Stimulated activated CD8-positive, alpha-beta memory T cell treated with anti-CD3 and anti-CD28 coated beads, Interleukin-2, amount 100 ng/mL, for 48 hours (primary cell): ENCODE measurements at regions not wholly inside any gene's neighbourhood (a gene's known extent, or its start where the extent isn't known, plus 50 kb on each side); places are given as distances from the start of the nearest gene placed in this dataset.

ENCODE experiments used
- DNase-seq, 2 donors: peaks; one replicate each; pipeline ENCODE4 v3.0.0-alpha.2; 2020; ENCODE audit warnings: low read depth in 2 of 2

GRCh38 chr18:71754246-71754645 is 789.9 kb downstream of the CBLN2 start:
- DNase-seq: no peak

DNA sequence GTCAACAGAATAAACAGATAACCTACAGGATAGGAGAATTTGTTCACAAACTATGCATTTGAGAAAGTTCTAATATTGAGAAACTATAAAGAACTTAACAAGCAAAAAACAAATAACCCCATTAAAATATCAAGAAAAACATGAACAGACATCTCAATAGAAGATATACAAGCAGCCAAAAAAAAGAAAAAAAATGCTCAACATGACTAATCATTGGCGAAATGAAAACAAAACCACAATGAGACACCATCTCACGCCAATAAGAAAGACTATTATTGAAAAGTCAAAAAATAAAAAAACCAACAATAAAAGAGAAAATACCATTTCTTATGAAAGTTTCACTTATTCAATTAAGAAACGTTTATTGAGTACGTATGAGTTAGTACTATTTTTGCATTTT is 800.5 kb downstream of the CBLN2 start:
- no peak for DNase-seq

- DNase-seq: no peak
Measured at GRCh38 chr18:71729611-71730010, 814.5 kb downstream of the CBLN2 start.

GRCh38 chr18:71727909-71728308 is 816.2 kb downstream of the CBLN2 start:
- no peak for DNase-seq

GRCh38 chr18:71725256-71725655 is 818.9 kb downstream of the CBLN2 start:
- no peak for DNase-seq

DNA sequence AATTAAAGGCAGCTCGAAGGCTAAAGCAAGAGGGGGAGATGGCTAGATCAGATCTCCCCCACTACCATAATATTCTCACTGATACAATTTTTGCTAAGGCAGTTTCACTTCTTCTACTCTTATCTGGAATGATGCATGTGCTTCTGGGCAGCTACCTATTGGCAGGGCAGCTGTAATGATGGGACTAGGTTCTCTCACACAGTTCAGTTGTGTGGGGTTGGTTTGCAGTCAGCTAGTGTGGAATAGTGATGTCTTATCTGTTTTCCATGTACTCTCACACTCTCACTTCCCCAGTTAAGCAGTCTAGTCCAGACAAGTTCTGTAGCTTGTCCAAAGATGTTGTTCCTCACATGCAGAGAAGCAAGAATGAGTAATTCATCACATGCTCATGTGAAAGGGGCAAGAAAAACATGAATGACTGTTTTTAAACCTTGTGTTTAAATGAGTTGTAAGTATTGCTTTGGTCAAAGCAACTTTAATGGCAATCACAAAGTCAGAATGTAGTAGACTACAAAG is 836.1 kb downstream of the CBLN2 start:
- no peak for DNase-seq

- no peak for DNase-seq
Measured at GRCh38 chr18:71707400-71707799, 836.7 kb downstream of the CBLN2 start.

- no peak for DNase-seq
Measured at GRCh38 chr18:71689416-71690160, 854.6 kb downstream of the CBLN2 start.

GRCh38 chr18:71682591-71682990 is 861.6 kb downstream of the CBLN2 start:
- DNase-seq: no peak

- DNase-seq: no peak
Measured at GRCh38 chr18:71678144-71678543, 866.0 kb downstream of the CBLN2 start.

DNA sequence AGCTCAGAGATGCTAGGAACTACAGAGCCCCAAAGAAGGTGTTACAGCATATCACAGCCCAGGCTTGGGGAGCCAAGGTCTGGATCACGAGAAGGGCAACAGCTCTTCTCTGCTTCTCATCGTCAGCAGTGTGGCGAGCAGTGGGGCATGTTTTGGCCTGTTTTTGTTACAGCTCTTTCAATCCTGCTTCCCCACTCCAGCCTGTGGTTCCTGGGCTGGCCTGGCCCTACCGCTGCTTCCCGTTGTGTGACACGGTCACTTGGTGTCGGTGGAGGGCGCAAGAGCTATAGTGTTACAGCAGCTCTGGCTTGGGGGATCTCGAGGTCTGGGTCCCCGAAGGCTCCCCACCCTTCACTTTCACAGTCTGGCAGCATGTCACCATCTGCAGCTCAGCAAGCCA is 870.2 kb downstream of the CBLN2 start:
- no peak for DNase-seq

GRCh38 chr18:71673498-71673897 is 870.6 kb downstream of the CBLN2 start:
- no peak for DNase-seq

DNA sequence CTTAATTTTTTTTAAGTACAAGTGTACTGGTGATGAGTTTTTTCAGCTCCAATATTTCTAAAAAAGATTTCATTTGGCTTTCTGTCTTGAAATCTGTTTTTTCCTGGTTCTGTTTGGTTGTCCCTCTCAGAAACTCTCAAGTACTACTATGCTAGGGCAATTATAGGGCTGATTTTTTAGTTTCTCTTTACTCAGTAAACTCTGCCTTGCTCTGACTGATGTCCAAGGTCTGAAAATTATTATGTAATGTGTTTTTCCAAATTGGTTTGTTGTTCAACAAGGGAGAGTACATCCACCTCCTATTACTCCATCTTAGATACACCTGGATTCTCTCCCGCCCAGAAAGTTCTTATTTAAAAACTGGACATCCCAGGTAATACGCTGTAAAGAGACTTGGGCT is 877.7 kb downstream of the CBLN2 start:
- DNase-seq: no peak

DNA sequence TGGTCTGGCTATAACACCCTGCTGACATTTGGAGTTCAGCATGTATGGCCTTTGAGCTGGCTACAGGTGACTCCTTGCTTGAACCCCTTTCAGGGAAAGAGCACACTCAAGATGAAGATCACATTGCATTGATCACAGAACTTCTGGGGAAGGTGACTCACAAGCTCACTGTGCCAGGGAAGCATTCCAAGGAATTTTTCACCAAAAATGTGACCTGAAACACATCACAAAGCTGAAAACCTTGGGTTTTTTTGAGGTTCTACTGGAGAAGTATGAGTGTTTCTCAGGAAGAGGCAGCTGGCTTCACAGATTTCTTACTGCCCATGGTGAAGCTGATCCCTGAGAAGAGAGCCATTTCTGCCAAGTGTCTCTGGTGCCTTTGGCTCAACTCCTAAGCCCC is 879.0 kb downstream of the CBLN2 start:
- no peak for DNase-seq

GRCh38 chr18:71643822-71644221 is 900.3 kb downstream of the CBLN2 start:
- no peak for DNase-seq

DNA sequence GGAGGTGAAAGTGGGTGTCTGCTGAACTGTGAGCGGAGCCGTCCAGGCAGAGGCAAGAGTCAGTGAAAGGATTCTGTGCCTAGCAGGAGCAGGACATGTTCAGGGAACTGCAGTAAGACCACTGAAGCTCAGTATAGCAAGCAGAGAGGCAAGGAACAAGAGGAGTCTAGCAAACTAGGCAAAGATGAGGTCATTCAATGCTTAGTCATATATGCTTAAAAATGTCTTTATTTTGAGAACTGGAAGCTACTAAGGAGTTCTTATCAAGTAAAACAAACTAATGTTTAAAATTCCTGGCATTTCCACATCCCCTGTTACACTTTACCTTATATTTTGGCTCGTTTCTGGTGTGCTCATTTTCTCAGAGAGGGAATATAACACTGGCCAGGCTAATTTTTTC is 913.4 kb downstream of the CBLN2 start:
- no peak for DNase-seq

GRCh38 chr18:71625556-71626090 is 918.5 kb downstream of the CBLN2 start:
- DNase-seq: no peak

- no peak for DNase-seq
Measured at GRCh38 chr18:71598374-71598773, 945.8 kb downstream of the CBLN2 start.

DNA sequence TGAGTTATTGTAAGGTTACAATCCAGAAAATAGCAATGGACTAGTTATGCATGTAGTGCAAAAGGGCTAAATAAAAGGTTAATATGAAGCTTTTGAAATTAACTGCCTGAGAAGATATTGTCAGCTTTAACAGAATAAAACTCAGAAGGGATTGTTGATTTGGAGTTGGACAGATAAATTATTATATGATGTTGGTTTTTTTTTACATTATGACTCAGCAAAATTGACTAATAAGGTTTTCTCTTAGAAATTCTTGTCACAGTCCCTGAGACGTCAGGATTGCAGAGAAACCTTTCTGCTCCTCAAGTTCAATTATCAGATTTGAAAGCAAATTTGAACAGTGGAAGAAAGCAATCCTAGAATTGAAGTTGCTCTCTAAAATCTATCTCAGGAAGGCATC is 946.9 kb downstream of the CBLN2 start:
- no peak for DNase-seq

GRCh38 chr18:71583252-71583651 is 960.9 kb downstream of the CBLN2 start:
- no peak for DNase-seq

DNA sequence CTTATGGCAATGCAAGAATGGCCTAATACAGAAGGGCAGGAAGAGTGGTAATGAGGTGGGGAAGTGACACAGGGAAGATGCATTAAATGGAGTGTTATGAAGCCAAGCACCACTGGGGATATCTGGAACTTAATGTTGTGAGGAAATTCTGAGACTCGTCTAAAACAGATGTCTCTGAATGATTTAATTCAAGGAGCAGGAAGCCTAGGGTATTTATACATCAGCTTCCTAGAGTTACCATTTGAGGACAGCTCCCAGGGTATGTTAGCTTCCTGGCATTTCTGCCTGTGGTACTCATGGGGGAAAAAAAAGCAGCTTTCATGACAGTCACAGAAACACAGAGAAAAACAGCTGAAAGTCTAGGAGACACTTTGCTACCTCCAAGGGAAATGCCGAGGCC is 989.5 kb downstream of the CBLN2 start:
- DNase-seq: no peak

DNA sequence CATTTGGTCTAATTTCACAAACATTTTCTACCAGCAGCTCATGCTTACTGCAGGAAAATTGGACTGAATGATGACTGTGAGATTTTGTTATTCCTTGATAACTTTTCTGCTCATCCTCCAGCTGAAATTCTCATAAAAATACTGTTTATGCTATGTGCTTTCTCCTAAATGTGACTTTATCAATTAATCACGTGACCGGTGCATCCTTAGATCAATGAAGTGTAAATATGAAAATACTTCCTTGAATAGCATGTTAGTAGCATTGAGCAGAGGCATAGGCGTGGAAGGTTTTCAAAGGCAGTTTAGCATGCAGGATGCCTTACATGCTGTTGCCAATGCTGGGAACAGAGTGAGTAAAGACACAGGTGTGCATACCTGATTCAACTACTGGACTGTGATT is 1002.5 kb downstream of the CBLN2 start:
- DNase-seq: no peak

DNA sequence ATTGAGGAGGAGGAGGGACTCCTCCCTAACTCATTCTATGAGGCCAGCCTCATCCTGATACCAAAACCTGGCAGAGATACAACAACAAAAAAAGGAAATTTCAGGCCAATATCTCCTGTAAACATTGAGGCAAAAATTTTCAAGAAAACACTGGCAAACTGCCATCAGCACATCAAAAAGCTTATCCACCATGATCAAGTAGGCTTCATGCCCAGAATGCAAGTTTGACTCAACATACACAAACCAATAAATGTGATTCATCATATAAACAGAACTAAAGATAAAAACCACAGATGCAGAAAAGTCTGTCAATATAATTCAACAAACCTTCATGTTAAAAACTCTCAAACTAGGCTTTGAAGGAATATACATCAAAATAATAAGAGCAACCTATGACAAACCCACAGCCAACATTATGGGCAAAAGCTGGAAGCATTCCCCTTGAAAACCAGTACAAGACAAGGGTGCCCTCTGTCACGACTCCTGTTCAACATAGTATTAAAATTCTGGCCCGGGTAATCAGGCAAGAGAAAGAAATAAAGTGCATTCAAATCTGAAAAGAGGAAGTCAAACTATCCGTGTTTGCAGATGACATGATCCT is 1014.3 kb downstream of the CBLN2 start:
- DNase-seq: no peak
